H1 (cell line): ENCODE measurements at regions not wholly inside any gene's neighbourhood (a gene's known extent, or its start where the extent isn't known, plus 50 kb on each side); places are given as distances from the start of the nearest gene placed in this dataset.

ENCODE experiments used
- FOSL1 ChIP-seq: IDR thresholded peaks from 2 replicates; pipeline ENCODE4 v1.6.1; 2011; ENCODE audit warnings: mild to moderate bottlenecking, low read depth, low read length, moderate library complexity; ENCODE audit not compliant: insufficient read depth
- SIN3A ChIP-seq, 2 experiments: IDR thresholded peaks in 1 of 2; conservative IDR thresholded peaks in 1 of 2; 2 replicates each; pipeline ENCODE4 v1.6.1; 2011 to 2012; ENCODE audit warnings: low read length in 2 of 2, improper control_type of control experiment in 1 of 2, low read depth in 1 of 2, mild to moderate bottlenecking in 1 of 2
- SP1 ChIP-seq: IDR thresholded peaks from 2 replicates; pipeline ENCODE4 v1.6.1; 2011; ENCODE audit warnings: low read depth, low read length
- TBP ChIP-seq: IDR thresholded peaks from 2 replicates; pipeline ENCODE4 v1.6.1; 2011; ENCODE audit warnings: low read depth, low read length, improper control_type of control experiment
- TF ChIP-seq, protein P1 (sequence below), 3 experiments: IDR thresholded peaks; 1 replicate in 2 of 3; 2 replicates in 1 of 3; pipeline versions ENCODE4 v1.5.1 to v1.6.1; 2011; ENCODE audit warnings: low read length in 3 of 3, mild to moderate bottlenecking in 3 of 3, inconsistent platforms in 2 of 3, low read depth in 1 of 3, moderate library complexity in 1 of 3; ENCODE audit not compliant: insufficient read depth in 1 of 3; ENCODE audit errors: control extremely low read depth in 1 of 3

DNA sequence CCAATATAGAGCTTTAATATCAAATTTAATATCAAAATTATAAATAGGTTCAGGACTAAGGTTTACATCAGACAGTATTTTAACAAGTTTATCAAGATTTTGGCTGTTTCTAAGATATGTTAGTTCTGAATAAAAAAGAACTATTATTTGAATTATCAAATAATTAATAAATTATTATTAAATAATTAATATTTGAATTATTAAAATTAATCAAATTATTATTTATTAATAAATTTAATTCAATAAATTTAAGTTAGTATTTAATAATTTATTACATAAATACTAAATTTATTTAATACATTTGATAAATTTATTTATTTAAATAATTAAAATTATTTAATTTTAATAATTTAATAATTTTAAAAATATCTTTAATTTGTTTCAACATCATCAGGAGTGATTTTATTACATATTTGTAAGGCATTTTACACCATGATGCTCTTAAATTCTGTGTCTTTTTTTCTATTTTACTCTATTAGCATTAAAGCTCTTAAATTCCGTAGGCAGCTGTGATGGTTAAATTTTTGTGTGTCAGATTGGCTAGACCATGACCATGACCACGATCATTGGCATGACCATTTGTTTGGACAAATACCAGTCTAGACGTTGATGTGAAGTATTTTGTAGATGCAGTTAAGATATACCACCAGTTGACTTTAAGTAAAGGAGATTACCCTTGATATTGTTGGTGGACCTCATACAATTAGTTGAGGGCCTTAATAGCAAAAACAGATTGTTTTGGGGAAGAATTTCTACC is 82.6 kb downstream of the BBS10 start:
- TF ChIP-seq SIN3A (conservative IDR thresholded peaks at IDR 0.05 in 1 of 2, IDR thresholded peaks at IDR 0.05 in 1 of 2; ENCODE audit: low read depth in 1 of 2, low read length in 2 of 2) (no peak), FOSL1 (no peak), TBP (no peak), SP1 (no peak)
- TF ChIP-seq, protein P1, sequence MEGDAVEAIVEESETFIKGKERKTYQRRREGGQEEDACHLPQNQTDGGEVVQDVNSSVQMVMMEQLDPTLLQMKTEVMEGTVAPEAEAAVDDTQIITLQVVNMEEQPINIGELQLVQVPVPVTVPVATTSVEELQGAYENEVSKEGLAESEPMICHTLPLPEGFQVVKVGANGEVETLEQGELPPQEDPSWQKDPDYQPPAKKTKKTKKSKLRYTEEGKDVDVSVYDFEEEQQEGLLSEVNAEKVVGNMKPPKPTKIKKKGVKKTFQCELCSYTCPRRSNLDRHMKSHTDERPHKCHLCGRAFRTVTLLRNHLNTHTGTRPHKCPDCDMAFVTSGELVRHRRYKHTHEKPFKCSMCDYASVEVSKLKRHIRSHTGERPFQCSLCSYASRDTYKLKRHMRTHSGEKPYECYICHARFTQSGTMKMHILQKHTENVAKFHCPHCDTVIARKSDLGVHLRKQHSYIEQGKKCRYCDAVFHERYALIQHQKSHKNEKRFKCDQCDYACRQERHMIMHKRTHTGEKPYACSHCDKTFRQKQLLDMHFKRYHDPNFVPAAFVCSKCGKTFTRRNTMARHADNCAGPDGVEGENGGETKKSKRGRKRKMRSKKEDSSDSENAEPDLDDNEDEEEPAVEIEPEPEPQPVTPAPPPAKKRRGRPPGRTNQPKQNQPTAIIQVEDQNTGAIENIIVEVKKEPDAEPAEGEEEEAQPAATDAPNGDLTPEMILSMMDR (IDR thresholded peaks at IDR 0.05; ENCODE audit: control extremely low read depth in 1 of 3, insufficient read depth in 1 of 3, low read depth in 1 of 3, low read length in 3 of 3): no peak
